Activated CD8-positive, alpha-beta memory T cell treated with anti-CD3 and anti-CD28 coated beads, Interleukin-2, amount 50 U/mL, for 4 hours (primary cell): ENCODE measurements at regions not wholly inside any gene's neighbourhood (a gene's known extent, or its start where the extent isn't known, plus 50 kb on each side); places are given as distances from the start of the nearest gene placed in this dataset.
A peak's percentile ranks its signal among the peaks of the same experiment; 100 is the strongest.
"Not testable (repeated sequence)": the region's sequence is repeated elsewhere in the genome, so short reads cannot be mapped to it uniquely, and the experiment has no call there.

Source experiments
- DNase-seq: peaks from one replicate; pipeline ENCODE4 v3.0.0-alpha.2; 2020

GRCh38 chr4:49117951-49118350 lies 131.9 kb downstream of the CWH43 start:
- not testable (repeated sequence) for DNase-seq

GRCh38 chr4:49118379-49119212 lies 132.5 kb downstream of the CWH43 start:
- DNase-seq, result not testable (repeated sequence)

- not testable (repeated sequence) for DNase-seq
Observed at GRCh38 chr4:49119345-49119744, 133.3 kb downstream of the CWH43 start.

DNA sequence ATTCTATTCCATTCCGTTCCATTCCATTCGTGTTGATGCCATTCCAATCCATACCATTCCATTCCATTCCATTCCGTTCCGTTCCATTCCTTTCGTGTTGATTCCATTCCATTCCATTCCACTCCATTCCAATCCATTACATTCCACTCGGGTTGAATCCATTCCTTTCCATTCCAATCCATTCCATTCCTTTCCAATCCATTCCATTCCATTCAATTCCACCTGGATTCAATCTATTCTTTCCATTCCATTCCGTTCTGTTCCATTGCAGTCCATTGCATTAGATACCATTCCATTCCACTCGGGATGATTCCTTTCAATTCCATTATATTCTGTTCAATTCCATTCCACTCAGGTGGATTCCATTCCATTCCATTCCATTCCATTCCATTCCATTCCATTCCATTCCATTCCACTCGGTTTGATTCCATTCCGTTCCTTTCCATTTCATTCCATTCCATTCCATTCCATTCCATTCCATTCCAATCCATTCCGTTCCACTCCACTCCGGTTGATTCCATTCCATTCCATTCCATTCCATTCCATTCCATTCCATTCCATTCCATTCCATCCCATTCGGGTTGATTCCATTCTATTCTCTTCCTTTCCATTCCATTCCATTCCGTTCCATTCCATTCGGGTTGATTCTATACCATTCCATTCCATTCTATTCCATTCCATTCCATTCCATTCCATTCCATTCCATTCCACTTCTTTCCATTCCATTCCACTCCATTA lies 134.1 kb downstream of the CWH43 start:
- DNase-seq, result not testable (repeated sequence)

DNA sequence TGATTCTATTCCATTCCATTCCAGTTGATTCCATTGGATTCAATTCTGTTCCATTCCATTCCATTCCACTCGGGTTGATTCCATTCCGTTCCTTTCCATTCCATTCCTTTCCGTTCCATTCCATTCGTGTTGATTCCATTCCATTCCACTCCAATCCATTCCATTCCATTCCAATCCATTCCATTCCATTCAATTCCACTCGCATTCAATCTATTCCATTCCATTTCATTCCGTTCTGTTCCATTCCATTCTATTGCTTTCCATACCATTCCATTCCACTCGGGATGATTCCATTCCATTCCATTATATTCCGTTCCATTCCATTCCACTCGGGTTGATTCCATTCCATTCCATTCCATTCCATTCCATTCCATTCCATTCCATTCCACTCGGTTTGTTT lies 134.7 kb downstream of the CWH43 start:
- not testable (repeated sequence) for DNase-seq

DNA sequence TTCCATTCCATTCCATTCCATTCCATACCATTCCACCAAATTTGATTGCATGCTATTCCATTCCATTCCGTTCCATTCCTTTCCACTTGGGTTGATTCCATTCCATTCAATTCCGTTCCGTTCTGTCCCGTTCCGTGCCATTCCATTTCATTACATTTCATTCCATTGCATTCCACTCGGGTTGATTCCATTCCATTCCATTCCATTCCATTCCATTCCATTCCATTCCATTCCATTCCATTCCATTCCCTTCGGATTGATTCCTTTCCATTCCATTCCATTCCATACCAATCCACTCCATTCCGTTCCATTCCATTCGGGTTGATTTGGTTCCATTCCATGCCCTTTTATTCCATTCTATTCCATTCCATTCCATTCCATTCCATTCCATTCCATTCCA lies 140.4 kb downstream of the CWH43 start:
- not testable (repeated sequence) for DNase-seq

GRCh38 chr4:49126858-49127257 lies 140.8 kb downstream of the CWH43 start:
- not testable (repeated sequence) for DNase-seq

DNA sequence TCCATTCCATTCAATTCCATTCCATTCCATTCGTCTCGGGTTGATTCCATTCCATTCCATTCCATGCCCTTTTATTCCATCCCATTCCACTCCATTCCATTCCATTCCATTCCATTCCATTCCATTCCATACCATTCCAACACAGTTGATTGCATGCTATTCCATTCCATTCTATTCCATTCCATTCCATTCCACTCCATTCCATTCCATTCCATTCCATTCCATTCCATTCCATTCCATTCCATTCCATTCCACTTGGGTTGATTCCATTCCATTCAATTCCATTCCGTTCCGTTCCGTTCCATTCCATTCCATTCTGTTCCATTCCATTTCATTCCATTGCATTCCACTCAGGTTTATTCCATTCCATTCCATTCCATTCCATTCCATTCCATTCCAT lies 143.3 kb downstream of the CWH43 start:
- not testable (repeated sequence) for DNase-seq

DNA sequence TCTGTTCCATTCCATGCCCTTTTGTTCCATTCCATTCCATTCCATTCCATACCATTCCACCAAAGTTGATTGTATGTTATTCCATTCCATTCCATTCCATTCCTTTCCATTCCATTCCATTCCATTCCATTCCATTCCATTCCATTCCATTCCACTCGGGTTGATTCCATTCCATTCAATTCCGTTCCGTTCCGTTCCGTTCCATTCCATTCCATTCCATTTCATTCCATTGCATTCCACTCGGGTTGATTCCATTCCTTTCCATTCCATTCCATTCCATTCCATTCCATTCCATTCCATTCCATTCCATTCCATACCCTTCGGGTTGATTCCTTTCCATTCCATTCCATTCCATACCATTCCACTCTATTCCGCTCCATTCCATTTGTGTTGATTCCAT lies 143.8 kb downstream of the CWH43 start:
- not testable (repeated sequence) for DNase-seq

- DNase-seq, result not testable (repeated sequence)
Observed at GRCh38 chr4:49130724-49131123, 144.6 kb downstream of the CWH43 start.

DNA sequence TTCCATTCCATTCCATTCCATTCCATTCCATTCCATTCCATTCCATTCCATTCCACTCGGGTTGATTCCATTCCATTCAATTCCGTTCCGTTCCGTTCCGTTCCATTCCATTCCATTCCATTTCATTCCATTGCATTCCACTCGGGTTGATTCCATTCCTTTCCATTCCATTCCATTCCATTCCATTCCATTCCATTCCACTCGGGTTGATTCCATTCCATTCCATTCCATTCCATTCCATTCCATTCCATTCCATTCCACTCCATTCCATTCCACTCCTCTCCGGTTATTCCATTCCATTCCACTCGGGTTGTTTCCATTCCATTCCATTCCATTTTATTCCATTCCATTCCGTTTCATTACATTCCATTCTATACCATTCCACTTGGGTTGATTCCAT lies 151.0 kb downstream of the CWH43 start:
- DNase-seq, result not testable (repeated sequence)

DNA sequence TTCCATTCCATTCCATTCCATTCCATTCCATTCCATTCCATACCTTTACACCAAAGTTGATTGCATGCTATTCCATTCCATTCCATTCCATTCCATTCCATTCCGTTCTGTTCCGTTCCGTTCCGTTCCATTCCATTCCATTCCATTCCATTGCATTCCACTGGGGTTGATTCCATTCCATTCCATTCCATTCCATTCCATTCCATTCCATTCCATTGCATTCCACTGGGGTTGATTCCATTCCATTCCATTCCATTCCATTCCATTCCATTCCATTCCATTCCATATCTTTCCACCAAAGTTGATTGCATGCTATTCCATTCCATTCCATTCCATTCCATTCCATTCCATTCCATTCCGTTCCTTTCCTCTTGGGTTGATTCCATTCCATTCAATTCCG lies 151.9 kb downstream of the CWH43 start:
- DNase-seq, result not testable (repeated sequence)

GRCh38 chr4:49138818-49139217 lies 152.7 kb downstream of the CWH43 start:
- DNase-seq, result not testable (repeated sequence)

DNA sequence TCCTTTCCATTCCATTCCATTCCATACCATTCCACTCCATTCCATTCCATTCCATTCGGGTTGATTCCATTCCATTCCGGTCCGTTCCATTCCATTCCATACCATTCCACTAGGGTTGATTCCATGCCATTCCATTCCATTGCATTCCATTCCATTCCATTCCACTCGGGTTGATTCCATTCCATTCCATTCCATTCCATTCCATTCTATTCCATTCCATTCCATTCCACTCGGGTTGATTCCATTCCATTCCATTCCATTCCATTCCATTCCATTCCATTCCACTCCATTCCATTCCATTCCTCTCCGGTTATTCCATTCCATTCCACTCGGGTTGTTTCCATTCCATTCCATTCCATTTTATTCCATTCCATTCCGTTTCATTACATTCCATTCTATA lies 153.4 kb downstream of the CWH43 start:
- not testable (repeated sequence) for DNase-seq

GRCh38 chr4:49140351-49140750 lies 154.3 kb downstream of the CWH43 start:
- DNase-seq, result peak; percentile 19

GRCh38 chr4:49141955-49142354 lies 155.9 kb downstream of the CWH43 start:
- not testable (repeated sequence) for DNase-seq

DNA sequence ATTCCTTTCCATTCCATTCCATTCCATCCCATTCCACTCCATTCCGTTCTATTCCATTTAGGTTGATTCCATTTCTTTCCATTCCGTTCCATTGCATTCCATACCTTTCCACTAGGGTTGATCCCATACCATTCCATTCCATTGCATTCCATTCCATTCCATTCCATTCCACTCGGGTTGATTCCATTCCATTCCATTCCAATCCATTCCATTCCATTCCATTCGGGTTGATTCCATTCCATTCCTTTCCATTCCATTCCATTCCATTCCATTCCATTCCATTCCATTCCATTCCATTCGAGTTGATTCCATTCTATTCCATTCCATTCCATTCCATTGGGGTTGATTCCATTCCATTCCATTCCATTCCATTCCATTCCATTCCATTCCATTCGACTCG lies 161.1 kb downstream of the CWH43 start:
- not testable (repeated sequence) for DNase-seq

- DNase-seq, result not testable (repeated sequence)
Observed at GRCh38 chr4:49147596-49147995, 161.5 kb downstream of the CWH43 start.

- DNase-seq, result not testable (repeated sequence)
Observed at GRCh38 chr4:49149006-49149975, 163.2 kb downstream of the CWH43 start.

- not testable (repeated sequence) for DNase-seq
Observed at GRCh38 chr4:49150351-49151083, 164.4 kb downstream of the CWH43 start.

DNA sequence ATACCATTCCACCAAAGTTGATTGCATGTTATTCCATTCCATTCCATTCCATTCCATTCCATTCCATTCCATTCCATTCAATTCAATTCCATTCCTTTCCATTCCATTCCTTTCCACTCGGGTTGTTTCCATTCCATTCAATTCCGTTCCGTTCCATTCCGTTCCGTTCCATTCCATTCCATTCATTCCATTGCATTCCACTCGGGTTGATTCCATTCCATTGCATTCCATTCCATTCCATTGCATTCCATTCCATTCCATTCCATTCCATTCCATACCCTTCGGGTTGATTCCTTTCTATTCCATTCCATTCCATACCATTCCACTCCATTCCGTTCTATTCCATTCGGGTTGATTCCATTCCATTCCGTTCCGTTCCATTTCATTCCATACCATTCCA lies 166.9 kb downstream of the CWH43 start:
- DNase-seq, result not testable (repeated sequence)
